ENCODE measurements at regions not wholly inside any gene's neighbourhood (a gene's known extent, or its start where the extent isn't known, plus 50 kb on each side); places are given as distances from the start of the nearest gene placed in this dataset.

GRCh38 chr4:18931643-18932377 lies 910.3 kb upstream of the LCORL start:
- no peak for DNase-seq

GRCh38 chr4:18930487-18930886 lies 908.9 kb upstream of the LCORL start:
- no peak for DNase-seq

- DNase-seq, result no peak
Observed at GRCh38 chr4:18923496-18924161, 902.1 kb upstream of the LCORL start.

- DNase-seq, result no peak
Observed at GRCh38 chr4:18917689-18918088, 896.1 kb upstream of the LCORL start.

- DNase-seq, result no peak
Observed at GRCh38 chr4:18914182-18914581, 892.6 kb upstream of the LCORL start.

- DNase-seq, result no peak
Observed at GRCh38 chr4:18894928-18895327, 873.4 kb upstream of the LCORL start.

- no peak for DNase-seq
Observed at GRCh38 chr4:18882468-18882867, 860.9 kb upstream of the LCORL start.

- no peak for DNase-seq
Observed at GRCh38 chr4:18881556-18881955, 860.0 kb upstream of the LCORL start.

GRCh38 chr4:18880871-18881270 lies 859.3 kb upstream of the LCORL start:
- DNase-seq, result no peak

GRCh38 chr4:18878561-18878960 lies 857.0 kb upstream of the LCORL start:
- no peak for DNase-seq

- DNase-seq, result no peak
Observed at GRCh38 chr4:18869166-18869565, 847.6 kb upstream of the LCORL start.

- DNase-seq, result no peak
Observed at GRCh38 chr4:18860836-18861530, 839.4 kb upstream of the LCORL start.

GRCh38 chr4:18859468-18859867 lies 837.9 kb upstream of the LCORL start:
- no peak for DNase-seq

- DNase-seq, result no peak
Observed at GRCh38 chr4:18858229-18858922, 836.8 kb upstream of the LCORL start.

GRCh38 chr4:18850867-18851266 lies 829.3 kb upstream of the LCORL start:
- DNase-seq, result no peak

- DNase-seq, result no peak
Observed at GRCh38 chr4:18847249-18847890, 825.8 kb upstream of the LCORL start.

- no peak for DNase-seq
Observed at GRCh38 chr4:18846313-18846712, 824.8 kb upstream of the LCORL start.

GRCh38 chr4:18844726-18845125 lies 823.2 kb upstream of the LCORL start:
- no peak for DNase-seq

- DNase-seq, result no peak
Observed at GRCh38 chr4:18842431-18842830, 820.9 kb upstream of the LCORL start.

- no peak for DNase-seq
Observed at GRCh38 chr4:18840481-18840880, 818.9 kb upstream of the LCORL start.

- no peak for DNase-seq
Observed at GRCh38 chr4:18816228-18816895, 794.8 kb upstream of the LCORL start.

GRCh38 chr4:18815779-18816173 lies 794.2 kb upstream of the LCORL start:
- DNase-seq, result no peak

Measured in stimulated activated CD4-positive, alpha-beta T cell treated with anti-CD3 and anti-CD28 coated beads, Interleukin-4, amount 100 ng/mL, for 4 hours (primary cell).